Keratinocyte (primary cell): ENCODE measurements at regions not wholly inside any gene's neighbourhood (a gene's known extent, or its start where the extent isn't known, plus 50 kb on each side); places are given as distances from the start of the nearest gene placed in this dataset.

Source experiments
- CTCF ChIP-seq, 3 experiments: IDR thresholded peaks in 1 of 3; conservative IDR thresholded peaks in 1 of 3; optimal IDR thresholded peaks in 1 of 3; 2 replicates in 2 of 3; 3 replicates in 1 of 3; pipeline versions ENCODE3 to v1.5.1; 2011; ENCODE audit warnings: low read length in 3 of 3, mild to moderate bottlenecking in 3 of 3, moderate library complexity in 2 of 3, control low read depth in 1 of 3, inconsistent platforms in 1 of 3; ENCODE audit not compliant: insufficient read depth in 2 of 3; ENCODE audit errors: extremely low read depth in 1 of 3
- EZH2 ChIP-seq: IDR thresholded peaks from one replicate; pipeline ENCODE4 v1.6.1; 2012; ENCODE audit warnings: inconsistent platforms, mild to moderate bottlenecking, low read length, moderate library complexity

GRCh38 chr3:22209578-22209977 is 458.6 kb upstream of the ZNF385D start:
- TF ChIP-seq CTCF (optimal IDR thresholded peaks at IDR 0.05 in 1 of 3, IDR thresholded peaks at IDR 0.05 in 1 of 3, conservative IDR thresholded peaks at IDR 0.05 in 1 of 3; ENCODE audit: extremely low read depth in 1 of 3, insufficient read depth in 2 of 3, low read length in 3 of 3) = no peak
- TF ChIP-seq EZH2 = no peak
